Epithelial cell of esophagus (primary cell): ENCODE measurements at regions not wholly inside any gene's neighbourhood (a gene's known extent, or its start where the extent isn't known, plus 50 kb on each side); places are given as distances from the start of the nearest gene placed in this dataset.

Experiments used
- DNase-seq: peaks from one replicate; pipeline ENCODE4 v3.0.0; 2010; ENCODE audit warnings: low read depth
- H3K4me3 ChIP-seq: 2 replicates; pipeline ENCODE4 v1.5.1; 2011; ENCODE audit warnings: mild to moderate bottlenecking, low read length, control low read depth
- TF ChIP-seq, protein P1 (sequence below): IDR thresholded peaks from 2 replicates; pipeline ENCODE4 v1.5.1; 2011; ENCODE audit warnings: low read depth, mild to moderate bottlenecking, low read length, control low read depth, inconsistent platforms; ENCODE audit not compliant: insufficient read depth; ENCODE audit errors: missing control alignments

DNA sequence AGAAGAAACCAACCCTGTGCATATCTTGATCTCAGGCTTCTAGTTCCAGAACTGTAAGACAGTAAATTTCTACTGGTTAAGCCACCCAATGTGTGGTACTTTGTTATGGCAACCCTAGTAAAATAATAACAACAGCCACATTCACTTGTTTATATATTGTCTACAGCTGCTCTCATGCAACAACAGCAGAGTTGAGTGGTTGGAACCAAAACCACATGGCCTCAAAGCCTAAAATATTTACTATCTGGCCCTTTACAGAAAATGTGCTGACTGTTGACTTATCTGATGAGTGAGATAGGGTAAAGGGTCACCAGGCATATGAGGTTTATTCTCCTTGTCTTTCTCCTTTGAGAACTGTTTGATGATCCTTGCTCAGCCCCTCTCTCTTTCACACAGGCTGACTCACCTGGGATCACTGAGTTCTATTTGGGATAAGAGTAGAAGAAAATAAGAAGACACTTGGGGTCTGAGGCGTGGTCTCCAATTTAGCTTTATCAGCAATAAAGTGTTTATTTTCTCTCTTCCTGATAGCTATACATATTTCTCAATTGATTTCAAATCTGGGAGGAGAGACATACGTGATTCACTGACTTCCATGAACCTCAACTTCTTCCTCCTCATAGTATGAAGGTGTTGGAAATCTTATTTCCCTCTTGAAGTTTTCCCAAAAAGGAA is 227.5 kb upstream of the STARD13 start:
- TF ChIP-seq, protein P1, sequence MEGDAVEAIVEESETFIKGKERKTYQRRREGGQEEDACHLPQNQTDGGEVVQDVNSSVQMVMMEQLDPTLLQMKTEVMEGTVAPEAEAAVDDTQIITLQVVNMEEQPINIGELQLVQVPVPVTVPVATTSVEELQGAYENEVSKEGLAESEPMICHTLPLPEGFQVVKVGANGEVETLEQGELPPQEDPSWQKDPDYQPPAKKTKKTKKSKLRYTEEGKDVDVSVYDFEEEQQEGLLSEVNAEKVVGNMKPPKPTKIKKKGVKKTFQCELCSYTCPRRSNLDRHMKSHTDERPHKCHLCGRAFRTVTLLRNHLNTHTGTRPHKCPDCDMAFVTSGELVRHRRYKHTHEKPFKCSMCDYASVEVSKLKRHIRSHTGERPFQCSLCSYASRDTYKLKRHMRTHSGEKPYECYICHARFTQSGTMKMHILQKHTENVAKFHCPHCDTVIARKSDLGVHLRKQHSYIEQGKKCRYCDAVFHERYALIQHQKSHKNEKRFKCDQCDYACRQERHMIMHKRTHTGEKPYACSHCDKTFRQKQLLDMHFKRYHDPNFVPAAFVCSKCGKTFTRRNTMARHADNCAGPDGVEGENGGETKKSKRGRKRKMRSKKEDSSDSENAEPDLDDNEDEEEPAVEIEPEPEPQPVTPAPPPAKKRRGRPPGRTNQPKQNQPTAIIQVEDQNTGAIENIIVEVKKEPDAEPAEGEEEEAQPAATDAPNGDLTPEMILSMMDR = no peak
- DNase-seq = no peak
- H3K4me3 ChIP-seq = no peak overlapping the region

DNA sequence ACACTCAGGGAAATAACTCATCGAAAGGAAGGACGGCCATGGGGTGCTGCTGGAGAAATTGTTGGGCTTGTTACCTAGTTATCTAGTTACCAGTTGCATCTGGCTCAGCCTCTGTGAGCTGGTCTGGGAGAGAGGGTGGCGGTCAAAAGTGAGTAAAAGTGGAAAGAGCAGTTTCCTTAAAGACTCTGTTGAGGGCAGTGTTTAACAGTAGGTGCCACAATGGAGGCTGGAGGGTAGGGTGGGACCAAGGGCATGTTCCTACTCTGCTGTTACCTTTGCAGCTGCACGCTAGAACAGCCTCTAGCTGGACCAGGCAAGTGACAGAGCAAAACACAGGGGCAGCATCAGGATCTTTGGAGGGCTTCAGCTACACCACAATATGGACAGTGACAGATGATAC is 228.8 kb upstream of the STARD13 start:
- DNase-seq = peak; percentile 31
- TF ChIP-seq, protein P1 = no peak
- H3K4me3 ChIP-seq = no peak overlapping the region

DNA sequence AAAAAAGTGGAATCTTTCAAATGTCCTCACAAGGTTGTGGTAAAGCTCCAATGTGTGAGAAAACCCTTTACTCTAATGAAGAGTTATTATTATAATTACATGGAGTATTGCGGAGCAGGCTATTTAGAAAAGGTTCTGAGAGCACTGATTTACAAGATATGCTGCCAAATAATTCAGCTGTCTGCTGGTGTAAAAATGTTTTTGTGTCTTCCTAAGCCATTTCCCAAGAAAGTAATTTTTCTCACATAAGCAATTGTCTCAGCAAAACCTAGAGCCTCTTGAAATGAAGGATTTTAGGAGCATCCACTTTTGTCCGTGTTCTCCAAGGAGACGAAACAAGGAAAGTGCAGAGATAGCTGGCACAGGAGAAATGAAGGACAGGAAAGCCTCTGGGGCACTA is 229.6 kb upstream of the STARD13 start:
- no peak overlapping the region for H3K4me3 ChIP-seq
- DNase-seq = no peak
- TF ChIP-seq, protein P1 = no peak

DNA sequence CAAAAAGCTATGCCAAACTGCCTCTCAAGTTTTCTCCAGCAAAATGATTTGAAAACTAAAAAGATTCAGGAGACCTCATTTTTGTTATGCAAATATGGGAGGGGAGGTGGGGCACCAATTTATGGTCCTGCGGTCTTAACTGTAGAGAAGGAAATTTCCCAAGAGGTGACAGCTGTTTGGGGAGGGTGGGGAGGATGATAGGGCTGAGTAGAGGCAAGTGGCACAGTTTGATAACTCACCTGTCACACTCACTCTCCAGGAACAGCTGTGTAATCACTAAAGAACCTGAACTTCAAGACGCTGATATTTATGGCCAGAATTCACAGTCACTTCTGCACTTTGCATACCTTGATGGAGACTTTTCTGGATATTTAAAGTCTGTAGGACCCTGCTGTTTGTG is 232.9 kb upstream of the STARD13 start:
- TF ChIP-seq, protein P1 = no peak
- H3K4me3 ChIP-seq = no peak overlapping the region
- no peak for DNase-seq

GRCh38 chr13:33519561-33520467 is 234.3 kb upstream of the STARD13 start:
- H3K4me3 ChIP-seq = no peak overlapping the region
- DNase-seq = no peak
- TF ChIP-seq, protein P1 = no peak

- no peak for DNase-seq
- no peak overlapping the region for H3K4me3 ChIP-seq
Observed at GRCh38 chr13:33520468-33520839, 234.9 kb upstream of the STARD13 start.

More at GRCh38 chr13:33520468-33520839, 234.9 kb upstream of the STARD13 start:
- TF ChIP-seq, protein P1 = no peak
